Activated CD4-positive, alpha-beta T cell treated with anti-CD3 and anti-CD28 coated beads for 24 hours (primary cell): ENCODE measurements at regions not wholly inside any gene's neighbourhood (a gene's known extent, or its start where the extent isn't known, plus 50 kb on each side); places are given as distances from the start of the nearest gene placed in this dataset.
"Not testable (repeated sequence)": the region's sequence is repeated elsewhere in the genome, so short reads cannot be mapped to it uniquely, and the experiment has no call there.

Source experiments
- DNase-seq, 2 donors: peaks; one replicate each; pipeline ENCODE4 v3.0.0-alpha.2; 2020; ENCODE audit warnings: low read depth in 2 of 2

DNA sequence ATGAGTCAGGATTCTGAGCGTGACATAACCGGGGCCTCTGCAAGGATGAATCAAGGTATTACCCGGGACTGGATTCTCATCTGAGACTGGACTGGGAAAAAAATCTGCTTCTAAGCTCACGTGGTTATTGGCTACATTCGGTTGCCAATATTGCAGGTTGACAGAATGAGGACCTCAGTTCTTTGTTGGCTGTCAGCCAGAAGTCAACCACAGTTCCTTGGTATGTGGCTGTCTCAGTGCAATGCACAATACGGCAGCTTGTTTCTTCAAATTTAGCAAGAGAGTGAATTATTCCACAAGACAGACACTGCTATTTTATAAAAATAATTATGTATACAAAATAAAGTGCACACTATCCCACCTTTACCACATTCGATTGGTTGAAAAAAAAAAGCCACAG lies 424.2 kb downstream of the KLHL4 start:
- no peak for DNase-seq

GRCh38 chrX:87961471-87961870 lies 443.9 kb downstream of the KLHL4 start:
- no peak for DNase-seq

DNA sequence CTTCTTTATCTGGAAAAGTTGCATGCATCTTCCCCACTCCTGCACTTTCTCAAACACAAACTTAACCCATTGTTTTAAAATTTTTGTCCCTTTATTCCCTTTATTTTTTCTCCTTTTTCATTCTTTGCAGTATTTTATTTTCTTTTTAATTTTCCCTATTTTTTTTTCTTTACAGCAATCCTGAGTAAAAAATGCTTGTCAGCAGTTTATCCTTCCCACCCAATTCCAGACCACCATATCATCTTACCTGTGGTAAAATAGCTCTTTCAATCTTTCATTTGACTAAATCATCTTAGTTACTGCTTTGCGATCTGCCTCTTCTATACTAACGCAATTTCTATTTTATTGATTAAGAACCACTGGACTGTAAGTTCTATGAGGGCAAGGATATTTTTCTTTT lies 450.5 kb downstream of the KLHL4 start:
- DNase-seq: no peak

GRCh38 chrX:87972121-87972520 lies 454.5 kb downstream of the KLHL4 start:
- not testable (repeated sequence) for DNase-seq

- DNase-seq: no peak
These were observed 457.8 kb downstream of the KLHL4 start for GRCh38 chrX:87975365-87975764.

GRCh38 chrX:88007873-88008272 lies 490.3 kb downstream of the KLHL4 start:
- not testable (repeated sequence) for DNase-seq

GRCh38 chrX:88024022-88024421 lies 506.4 kb downstream of the KLHL4 start:
- DNase-seq: no peak

DNA sequence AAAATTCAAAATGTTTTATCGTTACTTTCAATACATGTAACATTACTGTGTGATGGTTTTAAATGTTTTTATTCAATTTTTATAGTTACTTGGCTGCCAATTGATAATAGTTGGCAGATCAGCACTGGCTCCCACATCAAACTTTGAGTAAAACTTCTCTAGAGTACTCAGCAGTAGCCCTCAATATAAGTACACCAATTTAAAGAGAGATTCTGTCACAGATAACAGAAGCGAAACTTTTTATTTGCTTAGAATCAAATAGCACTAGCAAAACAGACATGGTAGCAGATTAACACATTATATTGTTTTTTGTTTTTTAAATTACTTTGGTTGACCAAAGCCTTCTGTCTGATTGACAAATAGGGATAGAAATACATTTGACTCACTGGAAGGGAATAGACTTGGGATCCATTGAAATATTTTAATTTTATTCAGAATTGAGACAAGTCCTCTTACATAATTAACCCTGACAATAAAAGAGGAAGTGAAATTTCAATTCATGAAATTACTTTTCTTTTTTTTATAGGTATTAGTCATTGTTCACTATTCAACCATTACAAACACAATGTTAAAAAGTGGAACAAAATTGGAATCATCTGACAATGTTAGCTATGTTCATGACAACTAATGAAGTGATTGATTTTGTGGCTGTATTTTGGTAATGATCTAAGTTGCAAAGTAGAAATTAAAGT lies 554.9 kb downstream of the KLHL4 start:
- DNase-seq: no peak

DNA sequence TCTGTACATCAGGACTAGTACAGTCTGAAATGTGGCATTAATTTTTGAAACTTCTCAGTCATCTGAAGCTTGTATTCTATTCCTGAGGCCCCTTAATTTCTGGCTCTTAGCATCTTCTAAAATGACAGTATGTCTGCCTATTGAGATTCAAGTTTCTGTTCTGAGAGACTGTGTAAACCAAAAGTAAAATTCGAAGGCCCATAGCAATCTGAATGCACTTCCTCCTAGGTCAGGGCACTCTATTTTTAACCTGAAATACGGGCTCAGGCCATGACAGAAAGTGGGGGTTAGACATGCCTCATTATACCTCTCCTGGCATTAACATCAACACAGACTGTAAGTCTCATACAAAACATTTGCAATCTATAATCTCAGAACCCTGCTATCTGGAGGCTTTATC lies 584.4 kb downstream of the KLHL4 start:
- DNase-seq: no peak

DNA sequence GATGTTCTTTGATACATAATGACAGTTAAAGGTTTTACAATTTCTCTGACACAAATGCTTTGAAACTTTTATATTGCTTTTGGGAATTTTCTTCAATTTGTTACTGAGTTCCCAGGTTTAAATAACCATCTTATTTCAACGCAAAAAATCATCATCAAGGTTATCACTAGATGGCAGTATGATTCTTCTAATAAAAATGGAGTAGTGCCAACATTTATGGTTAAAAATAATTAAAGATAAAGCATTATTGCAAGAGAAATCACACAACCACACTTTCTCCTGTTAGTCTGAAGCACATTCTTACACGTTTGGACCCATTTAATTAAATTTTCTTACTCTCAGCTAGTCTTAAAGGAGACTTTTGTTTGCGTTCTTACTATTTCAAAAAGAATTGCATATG lies 611.3 kb upstream of the CPXCR1 start:
- DNase-seq: no peak

DNA sequence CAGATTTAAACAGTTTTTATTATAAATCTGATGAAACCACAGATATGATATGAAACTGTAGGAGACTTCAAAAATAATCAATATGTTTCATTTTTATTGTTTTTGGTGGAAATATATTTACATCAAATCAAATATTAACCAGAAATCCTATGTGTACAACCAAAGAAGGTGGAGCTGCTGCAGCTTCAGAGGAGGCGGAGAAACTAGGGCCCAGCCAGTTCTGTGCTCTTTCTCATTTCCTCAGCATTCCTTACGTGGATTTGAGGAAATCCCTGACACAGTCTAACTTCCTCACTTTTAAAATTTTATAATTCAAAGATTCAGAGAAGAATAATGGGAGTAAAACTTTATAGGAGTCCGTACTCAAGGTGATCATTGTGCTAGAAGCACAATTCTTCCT lies 610.7 kb upstream of the CPXCR1 start:
- no peak for DNase-seq

DNA sequence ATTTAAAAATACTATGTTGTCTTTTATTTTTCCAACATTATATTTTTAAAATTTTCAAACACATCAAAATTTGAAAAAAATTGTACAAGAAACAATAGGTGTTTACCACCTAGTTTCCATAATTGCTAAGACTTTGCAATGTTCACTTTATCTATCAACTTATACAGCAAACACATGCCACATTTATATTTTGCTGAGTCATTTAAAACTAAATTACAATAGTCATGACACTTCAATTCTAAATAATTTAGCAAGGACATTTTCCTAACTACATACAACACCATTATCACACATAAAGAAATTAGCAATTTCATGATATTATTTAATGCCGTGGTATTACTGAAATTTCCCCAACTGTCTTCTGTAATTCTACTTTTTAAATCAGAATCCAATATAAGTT lies 600.4 kb upstream of the CPXCR1 start:
- no peak for DNase-seq

DNA sequence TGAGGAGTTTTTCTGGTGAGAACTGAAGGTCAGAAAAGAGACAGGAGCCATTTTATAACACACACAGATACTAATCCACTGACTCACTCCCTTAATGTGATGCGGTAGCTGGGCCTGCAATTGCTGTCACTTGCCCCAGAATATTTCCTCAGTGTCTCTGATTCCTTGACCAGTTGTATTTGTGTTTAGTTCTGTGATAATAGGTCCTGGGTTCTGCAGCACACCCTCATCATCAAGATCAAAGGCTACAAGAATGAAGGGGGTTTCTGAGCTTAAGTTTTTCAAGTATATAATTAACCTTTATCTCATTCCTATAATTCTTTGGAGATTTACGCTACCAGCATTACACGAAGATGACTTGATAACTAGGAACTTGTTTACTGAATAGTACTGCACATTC lies 576.5 kb upstream of the CPXCR1 start:
- DNase-seq: no peak

DNA sequence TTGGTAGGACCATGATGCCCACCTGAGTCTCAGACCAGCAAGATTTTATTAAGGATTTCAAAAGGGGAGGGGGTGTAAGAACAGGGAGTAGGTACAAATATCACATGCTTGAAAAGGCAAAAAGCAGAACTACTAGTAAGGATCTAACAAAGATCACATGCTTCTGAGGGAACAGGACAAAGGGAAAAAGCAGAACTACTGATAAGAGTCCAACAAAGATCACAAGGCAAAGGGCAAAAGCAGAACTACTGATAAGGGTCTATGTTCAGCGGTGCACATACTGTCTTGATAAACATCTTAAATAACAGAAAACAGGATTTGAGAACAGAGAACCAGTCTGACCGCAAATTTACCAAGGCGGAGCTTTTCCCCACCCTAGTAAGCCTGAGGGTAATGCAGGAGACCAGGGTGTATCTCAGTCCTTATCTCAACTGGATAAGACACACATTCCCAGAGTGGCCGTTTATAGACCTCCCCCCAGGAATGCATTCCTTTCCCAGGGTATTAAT lies 573.0 kb upstream of the CPXCR1 start:
- not testable (repeated sequence) for DNase-seq

DNA sequence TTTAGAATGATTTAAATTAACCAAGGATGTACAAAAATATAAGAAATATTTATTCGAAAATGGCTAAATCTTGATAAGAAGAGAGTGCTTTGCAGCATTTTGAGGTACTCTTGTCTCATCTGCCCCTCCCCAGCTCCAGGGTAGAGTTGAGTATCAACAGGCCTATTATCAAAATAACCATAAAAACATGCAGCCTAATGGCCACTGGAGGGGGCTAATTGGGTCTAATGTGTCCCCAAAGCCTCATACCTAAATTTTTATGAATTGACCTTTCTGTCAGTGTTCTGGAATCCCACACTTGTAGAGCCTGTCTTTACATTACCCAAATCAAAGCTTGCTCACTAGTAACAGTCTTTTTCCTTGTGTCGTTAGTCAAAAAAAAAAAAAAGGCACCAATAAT lies 544.9 kb upstream of the CPXCR1 start:
- no peak for DNase-seq

- no peak for DNase-seq
These were observed 503.0 kb upstream of the CPXCR1 start for GRCh38 chrX:88244066-88244465.

DNA sequence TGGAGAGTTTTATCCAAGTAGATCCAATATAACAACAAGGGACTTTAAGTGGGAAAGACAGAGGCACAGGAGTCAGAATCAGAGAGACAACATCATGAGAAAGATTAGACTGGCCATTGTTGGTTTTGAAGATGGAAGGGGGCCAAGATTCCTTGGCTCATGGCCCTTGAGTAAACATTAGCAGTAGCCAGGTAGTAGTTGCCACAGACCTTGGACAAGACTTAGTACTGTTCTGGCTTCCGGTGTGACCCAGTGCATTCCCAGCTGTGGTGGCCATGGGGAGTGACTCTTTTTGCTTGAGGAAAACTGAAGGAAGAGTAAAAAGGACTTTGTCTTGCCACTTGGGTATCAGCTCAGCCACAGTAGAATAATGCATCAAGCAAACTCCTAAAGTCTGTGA lies 462.2 kb upstream of the CPXCR1 start:
- DNase-seq: no peak

GRCh38 chrX:88313972-88314371 lies 433.1 kb upstream of the CPXCR1 start:
- DNase-seq: not testable (repeated sequence)

DNA sequence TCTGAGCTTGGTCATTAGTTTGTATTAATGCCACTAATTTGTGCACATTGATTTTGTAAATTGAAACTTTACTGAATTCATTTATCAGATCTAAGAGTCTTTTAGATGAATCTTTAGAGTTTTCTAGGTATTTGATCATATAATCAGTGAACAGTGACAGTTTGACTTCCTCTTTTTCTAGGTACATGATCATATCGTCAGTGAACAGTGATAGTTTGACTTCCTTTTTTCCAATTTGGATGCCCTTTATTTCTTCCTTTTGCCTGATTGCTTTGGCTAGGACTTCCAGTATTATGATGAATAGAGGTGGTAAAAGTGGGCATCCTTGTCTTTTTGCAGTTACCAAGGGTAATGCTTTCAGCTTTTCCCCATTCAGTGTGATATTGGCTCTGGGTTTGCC lies 421.4 kb upstream of the CPXCR1 start:
- DNase-seq: no peak

DNA sequence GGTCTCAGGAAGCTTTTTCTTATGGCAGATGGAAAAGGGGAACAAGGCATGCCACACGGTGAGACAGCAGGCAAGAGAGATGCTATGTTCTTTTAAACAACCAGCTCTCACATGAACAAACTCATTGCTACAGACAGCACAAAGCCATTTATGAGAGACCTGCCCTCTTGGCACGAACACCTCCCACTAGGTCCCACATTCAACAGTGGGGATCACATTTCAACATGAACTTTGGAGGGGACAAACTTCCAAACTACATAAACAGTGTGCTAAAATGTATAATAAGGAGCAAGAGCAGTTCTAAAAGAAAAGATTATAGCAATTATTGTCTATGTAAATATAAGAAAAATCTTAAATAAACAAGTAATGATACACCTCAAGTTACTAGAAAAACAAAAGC lies 391.8 kb upstream of the CPXCR1 start:
- no peak for DNase-seq

GRCh38 chrX:88366314-88366713 lies 380.7 kb upstream of the CPXCR1 start:
- no peak for DNase-seq

DNA sequence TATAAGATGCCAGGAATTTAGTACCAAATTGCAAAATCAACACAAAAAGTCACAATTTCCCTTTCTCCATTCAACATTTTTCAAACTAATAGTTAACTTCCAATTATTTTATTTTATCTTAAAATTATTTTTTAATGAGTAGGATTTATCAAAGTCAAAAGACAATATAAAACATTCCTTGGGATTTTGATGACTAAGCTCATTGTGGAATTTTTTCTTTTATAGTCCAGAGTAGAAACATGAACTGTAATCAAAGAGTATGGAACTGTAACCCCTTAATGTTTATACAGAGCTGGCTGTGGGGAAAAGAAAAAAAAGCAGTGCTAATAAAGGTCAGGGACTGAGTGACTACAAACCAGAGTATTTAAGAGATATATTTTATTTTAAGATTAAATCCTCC lies 368.6 kb upstream of the CPXCR1 start:
- no peak for DNase-seq

GRCh38 chrX:88397551-88397950 lies 349.5 kb upstream of the CPXCR1 start:
- DNase-seq: no peak

GRCh38 chrX:88416002-88416401 lies 331.0 kb upstream of the CPXCR1 start:
- DNase-seq: no peak
